ENCODE measurements at regions not wholly inside any gene's neighbourhood (a gene's known extent, or its start where the extent isn't known, plus 50 kb on each side); places are given as distances from the start of the nearest gene placed in this dataset.

DNA sequence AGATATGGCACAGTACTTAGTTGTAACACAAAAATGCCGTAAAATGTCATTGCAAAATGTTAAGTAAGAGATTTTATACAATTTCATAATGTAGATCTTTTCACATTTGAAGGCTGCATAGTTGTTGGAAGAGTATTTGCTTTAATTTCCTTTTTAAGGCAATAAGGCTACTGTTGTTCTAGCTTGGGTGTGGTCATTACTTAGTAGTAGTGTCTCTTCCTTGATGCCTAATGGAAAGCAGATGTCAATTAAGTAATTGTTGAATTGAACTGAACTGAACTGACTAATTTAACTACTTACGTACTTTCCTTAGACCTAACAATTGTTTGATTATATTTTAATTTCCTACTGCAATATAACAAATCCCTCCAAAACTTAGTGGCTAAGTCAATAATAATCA lies 181.7 kb downstream of the FLRT2 start:
- no peaks in the 10 kb centered on the region for H3K36me3 Mint-ChIP-seq (ENCODE audit: low read depth, unreplicated experiment)
- H3K4me3 Mint-ChIP-seq (ENCODE audit: unreplicated experiment) = no peak overlapping the region
- TF ChIP-seq, protein P1, sequence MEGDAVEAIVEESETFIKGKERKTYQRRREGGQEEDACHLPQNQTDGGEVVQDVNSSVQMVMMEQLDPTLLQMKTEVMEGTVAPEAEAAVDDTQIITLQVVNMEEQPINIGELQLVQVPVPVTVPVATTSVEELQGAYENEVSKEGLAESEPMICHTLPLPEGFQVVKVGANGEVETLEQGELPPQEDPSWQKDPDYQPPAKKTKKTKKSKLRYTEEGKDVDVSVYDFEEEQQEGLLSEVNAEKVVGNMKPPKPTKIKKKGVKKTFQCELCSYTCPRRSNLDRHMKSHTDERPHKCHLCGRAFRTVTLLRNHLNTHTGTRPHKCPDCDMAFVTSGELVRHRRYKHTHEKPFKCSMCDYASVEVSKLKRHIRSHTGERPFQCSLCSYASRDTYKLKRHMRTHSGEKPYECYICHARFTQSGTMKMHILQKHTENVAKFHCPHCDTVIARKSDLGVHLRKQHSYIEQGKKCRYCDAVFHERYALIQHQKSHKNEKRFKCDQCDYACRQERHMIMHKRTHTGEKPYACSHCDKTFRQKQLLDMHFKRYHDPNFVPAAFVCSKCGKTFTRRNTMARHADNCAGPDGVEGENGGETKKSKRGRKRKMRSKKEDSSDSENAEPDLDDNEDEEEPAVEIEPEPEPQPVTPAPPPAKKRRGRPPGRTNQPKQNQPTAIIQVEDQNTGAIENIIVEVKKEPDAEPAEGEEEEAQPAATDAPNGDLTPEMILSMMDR (IDR thresholded peaks at IDR 0.05; ENCODE audit: unreplicated experiment) = no peak
- no peaks in the 10 kb centered on the region for H3K9me3 Mint-ChIP-seq (ENCODE audit: unreplicated experiment)
- no peak overlapping the region for H3K27ac Mint-ChIP-seq (ENCODE audit: unreplicated experiment)
- no peaks in the 10 kb centered on the region for H3K27me3 Mint-ChIP-seq (ENCODE audit: unreplicated experiment)
- no peak for DNase-seq (ENCODE audit: low spot score)
- H3K4me1 Mint-ChIP-seq (ENCODE audit: unreplicated experiment) = no peaks in the 10 kb centered on the region
